Karpas-422 (cell line): ENCODE measurements at regions not wholly inside any gene's neighbourhood (a gene's known extent, or its start where the extent isn't known, plus 50 kb on each side); places are given as distances from the start of the nearest gene placed in this dataset.

Experiments
- DNase-seq: peaks from one replicate; pipeline ENCODE4 v3.0.0-alpha.2; 2015
- H2AFZ ChIP-seq: fragments of 200-600 bp; sonication (generic); 2 replicates; pipeline ENCODE4 v1.6.1; 2014; ENCODE audit warnings: antibody characterized with exemption, low read length, mixed read lengths
- H3K27ac ChIP-seq: fragments of 200-600 bp; sonication (generic); 2 replicates; pipeline ENCODE4 v1.5.1; 2014; ENCODE audit warnings: mild to moderate bottlenecking, low read length, moderate library complexity
- H3K27me3 ChIP-seq: fragments of 200-600 bp; sonication (generic); 2 replicates; pipeline ENCODE4 v1.6.1; 2014; ENCODE audit warnings: low read length, mixed read lengths
- H3K36me3 ChIP-seq: fragments of 200-600 bp; sonication (generic); 2 replicates; pipeline ENCODE4 v1.6.1; 2014; ENCODE audit warnings: low read length, mixed read lengths; ENCODE audit not compliant: insufficient read depth
- H3K4me1 ChIP-seq: fragments of 200-600 bp; sonication (generic); 2 replicates; pipeline ENCODE4 v1.6.1; 2014; ENCODE audit warnings: mild to moderate bottlenecking, low read length, mixed read lengths
- H3K4me2 ChIP-seq: fragments of 200-600 bp; sonication (generic); 2 replicates; pipeline ENCODE4 v1.6.1; 2014; ENCODE audit warnings: low read length, low read depth, mild to moderate bottlenecking; ENCODE audit not compliant: poor library complexity, severe bottlenecking
- H3K4me3 ChIP-seq: fragments of 200-600 bp; sonication (generic); 2 replicates; pipeline ENCODE4 v1.5.1; 2014; ENCODE audit warnings: mild to moderate bottlenecking, antibody characterized with exemption, low read length, mixed read lengths
- H3K79me2 ChIP-seq: fragments of 200-600 bp; sonication (generic); 2 replicates; pipeline ENCODE4 v1.6.1; 2014; ENCODE audit warnings: mild to moderate bottlenecking, low read length, mixed read lengths
- H3K9ac ChIP-seq: fragments of 200-600 bp; sonication (generic); 2 replicates; pipeline ENCODE4 v1.6.0; 2014; ENCODE audit warnings: low read length
- H3K9me2 ChIP-seq: fragments of 200-600 bp; sonication (generic), shearing (Covaris generic); replicated peaks from 2 replicates; pipeline ENCODE4 v1.6.0; 2014; ENCODE audit warnings: mild to moderate bottlenecking, low read length, moderate library complexity; ENCODE audit not compliant: insufficient read depth
- H3K9me3 ChIP-seq: fragments of 300-700, 200-600 bp; sonication (generic); 2 replicates; pipeline ENCODE4 v1.6.1; 2014; ENCODE audit warnings: low read length, mixed read lengths
- H4K20me1 ChIP-seq: fragments of 200-600 bp; sonication (generic); 2 replicates; pipeline ENCODE4 v1.6.1; 2014; ENCODE audit warnings: mild to moderate bottlenecking, antibody characterized with exemption, low read length, low read depth; ENCODE audit not compliant: insufficient read depth

GRCh38 chr16:35410438-35410837 lies 1951.0 kb downstream of the TP53TG3F start:
- no peaks in the 10 kb centered on the region for H3K79me2 ChIP-seq
- H4K20me1 ChIP-seq = no peaks in the 10 kb centered on the region
- H3K9ac ChIP-seq = no peak overlapping the region
- no peak overlapping the region for H3K27ac ChIP-seq
- no peaks in the 10 kb centered on the region for H3K9me2 ChIP-seq
- no peak for DNase-seq
- H3K9me3 ChIP-seq = peaks cover 34% of the 10 kb centered on the region
- H3K4me2 ChIP-seq = no peak overlapping the region
- no peaks in the 10 kb centered on the region for H3K36me3 ChIP-seq
- no peak overlapping the region for H3K4me3 ChIP-seq
- H3K27me3 ChIP-seq = no peaks in the 10 kb centered on the region
- no peaks in the 10 kb centered on the region for H3K4me1 ChIP-seq
- no peak overlapping the region for H2AFZ ChIP-seq

- no peaks in the 10 kb centered on the region for H3K79me2 ChIP-seq
- H3K4me1 ChIP-seq = no peaks in the 10 kb centered on the region
- no peak overlapping the region for H3K9ac ChIP-seq
- no peaks in the 10 kb centered on the region for H3K27me3 ChIP-seq
- no peaks in the 10 kb centered on the region for H3K36me3 ChIP-seq
- H3K9me2 ChIP-seq = no peaks in the 10 kb centered on the region
- H4K20me1 ChIP-seq = no peaks in the 10 kb centered on the region
- no peak overlapping the region for H3K4me3 ChIP-seq
- H3K27ac ChIP-seq = no peak overlapping the region
- no peak overlapping the region for H3K4me2 ChIP-seq
- no peak for DNase-seq
- no peak overlapping the region for H2AFZ ChIP-seq
- peaks cover 27% of the 10 kb centered on the region for H3K9me3 ChIP-seq
Measured at GRCh38 chr16:35411156-35411555, 1951.7 kb downstream of the TP53TG3F start.

GRCh38 chr16:35414139-35414538 lies 1954.7 kb downstream of the TP53TG3F start:
- Histone ChIP-seq H3K9ac (no peak overlapping the region), H2AFZ (no peak overlapping the region), H3K9me3 (peaks cover 24% of the 10 kb centered on the region), H3K27me3 (no peaks in the 10 kb centered on the region), H3K4me2 (no peak overlapping the region), H4K20me1 (no peaks in the 10 kb centered on the region), H3K9me2 (no peaks in the 10 kb centered on the region), H3K4me1 (no peaks in the 10 kb centered on the region), H3K36me3 (no peaks in the 10 kb centered on the region), H3K27ac (no peak overlapping the region), H3K79me2 (no peaks in the 10 kb centered on the region), H3K4me3 (no peak overlapping the region)
- DNase-seq = no peak

DNA sequence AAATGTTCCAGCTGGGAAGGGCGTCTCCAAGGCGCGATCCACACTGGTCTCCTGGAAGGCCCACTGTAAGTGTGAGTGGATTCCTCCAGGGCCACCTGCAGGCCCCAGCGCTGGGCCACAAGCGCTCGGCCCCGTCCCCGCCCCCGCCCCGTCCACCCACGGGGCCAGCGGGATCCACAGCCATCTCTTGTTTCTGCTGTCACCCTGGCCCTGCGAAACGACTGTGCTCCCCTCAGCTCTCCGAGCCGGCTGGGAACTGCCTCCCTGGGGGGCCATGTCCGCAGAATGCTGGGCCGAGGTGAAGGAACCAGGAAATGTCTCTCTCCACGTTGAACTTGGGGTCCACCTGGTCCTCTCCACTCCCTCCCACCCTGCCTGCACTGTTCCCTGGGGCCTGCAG lies 1955.2 kb downstream of the TP53TG3F start:
- H3K4me1 ChIP-seq = no peaks in the 10 kb centered on the region
- no peak overlapping the region for H3K4me2 ChIP-seq
- H3K9me3 ChIP-seq = peaks cover 23% of the 10 kb centered on the region
- no peak overlapping the region for H3K9ac ChIP-seq
- no peaks in the 10 kb centered on the region for H3K36me3 ChIP-seq
- no peaks in the 10 kb centered on the region for H3K79me2 ChIP-seq
- DNase-seq = no peak
- no peaks in the 10 kb centered on the region for H3K27me3 ChIP-seq
- H4K20me1 ChIP-seq = no peaks in the 10 kb centered on the region
- H3K9me2 ChIP-seq = no peaks in the 10 kb centered on the region
- no peak overlapping the region for H3K4me3 ChIP-seq
- H2AFZ ChIP-seq = no peak overlapping the region
- H3K27ac ChIP-seq = no peak overlapping the region

GRCh38 chr16:35425270-35425669 lies 1965.9 kb downstream of the TP53TG3F start:
- Histone ChIP-seq H3K9me3 (peaks cover 37% of the 10 kb centered on the region), H3K79me2 (no peaks in the 10 kb centered on the region), H3K9ac (no peak overlapping the region), H3K4me3 (no peak overlapping the region), H3K9me2 (no peaks in the 10 kb centered on the region), H3K27me3 (no peaks in the 10 kb centered on the region), H4K20me1 (no peaks in the 10 kb centered on the region), H2AFZ (no peak overlapping the region), H3K36me3 (no peaks in the 10 kb centered on the region), H3K4me1 (no peaks in the 10 kb centered on the region), H3K4me2 (no peak overlapping the region), H3K27ac (no peak overlapping the region)
- DNase-seq = no peak

GRCh38 chr16:35431829-35432663 lies 1972.6 kb downstream of the TP53TG3F start:
- no peak overlapping the region for H3K9ac ChIP-seq
- no peak overlapping the region for H3K4me2 ChIP-seq
- no peaks in the 10 kb centered on the region for H4K20me1 ChIP-seq
- no peak overlapping the region for H2AFZ ChIP-seq
- H3K27me3 ChIP-seq = no peaks in the 10 kb centered on the region
- H3K9me2 ChIP-seq = no peaks in the 10 kb centered on the region
- DNase-seq = peak; percentile 62
- H3K4me3 ChIP-seq = no peak overlapping the region
- no peaks in the 10 kb centered on the region for H3K36me3 ChIP-seq
- H3K9me3 ChIP-seq = peaks cover 43% of the 10 kb centered on the region
- no peak overlapping the region for H3K27ac ChIP-seq
- H3K79me2 ChIP-seq = no peaks in the 10 kb centered on the region
- no peaks in the 10 kb centered on the region for H3K4me1 ChIP-seq

GRCh38 chr16:35440875-35441274 lies 1981.5 kb downstream of the TP53TG3F start:
- H2AFZ ChIP-seq = no peak overlapping the region
- no peaks in the 10 kb centered on the region for H3K27me3 ChIP-seq
- H3K9me3 ChIP-seq = peaks cover 51% of the 10 kb centered on the region
- no peaks in the 10 kb centered on the region for H3K36me3 ChIP-seq
- no peak for DNase-seq
- H3K4me2 ChIP-seq = no peak overlapping the region
- H3K27ac ChIP-seq = no peak overlapping the region
- no peaks in the 10 kb centered on the region for H3K79me2 ChIP-seq
- no peaks in the 10 kb centered on the region for H3K4me1 ChIP-seq
- H3K4me3 ChIP-seq = no peak overlapping the region
- no peaks in the 10 kb centered on the region for H3K9me2 ChIP-seq
- H3K9ac ChIP-seq = no peak overlapping the region
- H4K20me1 ChIP-seq = no peaks in the 10 kb centered on the region

DNA sequence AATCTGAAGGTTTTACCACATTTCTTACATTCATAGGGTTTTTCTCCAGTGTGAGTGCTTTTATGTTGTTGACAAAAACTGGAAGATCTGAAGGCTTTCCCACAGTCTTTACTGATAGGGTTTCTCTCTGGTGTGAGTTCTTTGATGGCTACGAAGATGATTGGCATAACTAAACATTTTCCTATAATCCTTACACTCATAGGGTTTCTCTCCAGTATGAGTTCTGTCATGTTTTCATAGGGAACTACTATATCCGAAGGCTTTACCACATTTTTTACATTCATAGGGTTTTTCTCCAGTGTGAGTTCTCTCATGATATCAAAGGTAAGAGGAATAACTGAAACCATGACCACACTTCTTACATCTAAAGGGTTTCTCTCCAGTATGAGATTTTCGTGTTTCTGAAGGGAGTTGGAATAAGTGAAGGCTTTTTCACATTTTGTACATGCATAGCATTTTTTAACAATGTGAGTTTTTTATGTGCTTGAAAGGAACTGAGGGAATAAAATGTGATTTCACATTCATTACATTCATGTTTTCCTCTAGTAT lies 1987.7 kb downstream of the TP53TG3F start:
- no peaks in the 10 kb centered on the region for H3K9me2 ChIP-seq
- H3K9me3 ChIP-seq = peaks cover 42% of the 10 kb centered on the region
- no peaks in the 10 kb centered on the region for H4K20me1 ChIP-seq
- H3K27me3 ChIP-seq = no peaks in the 10 kb centered on the region
- H3K4me1 ChIP-seq = no peaks in the 10 kb centered on the region
- no peak overlapping the region for H3K4me2 ChIP-seq
- no peaks in the 10 kb centered on the region for H3K36me3 ChIP-seq
- no peaks in the 10 kb centered on the region for H3K79me2 ChIP-seq
- no peak overlapping the region for H3K4me3 ChIP-seq
- no peak overlapping the region for H2AFZ ChIP-seq
- H3K27ac ChIP-seq = no peak overlapping the region
- no peak for DNase-seq
- no peak overlapping the region for H3K9ac ChIP-seq
